Ovary (tissue), 7 donors: ENCODE measurements at regions not wholly inside any gene's neighbourhood (a gene's known extent, or its start where the extent isn't known, plus 50 kb on each side); places are given as distances from the start of the nearest gene placed in this dataset.

Experiments used
- DNase-seq, 5 donors: peaks; one replicate each; pipeline ENCODE4 v3.0.0-alpha.2; 2019 to 2020
- H3K27ac ChIP-seq, 2 donors: fragments of 200-600 bp; one replicate each; pipeline versions ENCODE4 v1.5.1 to v1.8.0; 2019 to 2022
- H3K27me3 ChIP-seq: fragments of 200-600 bp; one replicate; pipeline ENCODE4 v1.8.0; 2022
- H3K36me3 ChIP-seq: fragments of 200-600 bp; sonication (generic); one replicate; pipeline ENCODE4 v1.5.1; 2019
- H3K4me1 ChIP-seq: one replicate; pipeline ENCODE4 v1.8.1; 2013; ENCODE audit warnings: mild to moderate bottlenecking, moderate library complexity; ENCODE audit not compliant: insufficient read depth
- H3K4me3 ChIP-seq: fragments of 200-600 bp; sonication (generic); one replicate; pipeline ENCODE4 v1.5.1; 2017
- H3K9me3 ChIP-seq, 2 donors: fragments of 200-600 bp in 1 of 2; sonication (generic) in 1 of 2; one replicate each; pipeline versions ENCODE4 v1.5.1 to v1.8.1; 2013 to 2019; ENCODE audit warnings: mild to moderate bottlenecking in 1 of 2, moderate library complexity in 1 of 2
- EP300 ChIP-seq: sonication (generic); formaldehyde crosslinking; IDR thresholded peaks from one replicate; pipeline ENCODE4 v1.6.1; 2017; ENCODE audit warnings: antibody characterized with exemption
- POLR2A ChIP-seq: fragments of 450-650 bp; IDR thresholded peaks from one replicate; pipeline ENCODE4 v1.6.1; 2017; ENCODE audit warnings: antibody characterized with exemption, mild to moderate bottlenecking, moderate library complexity
- WGBS, 3 donors: extraction: QIAGEN DNeasy Blood & Tissue Kit in 1 of 3; methylation state at CpG; one replicate each; pipeline versions ENCODE4 v1.1.5 to v1.1.7; 2013 to 2017; 5-methylcytosine and 5-hydroxymethylcytosine counted together
- intact Hi-C, 4 donors: fragments of 100-400 bp; cut with DNase I; formaldehyde crosslinking; loops; one replicate each; pipeline versions ENCODE4 v1.11.0 to v1.15.1; 2022 to 2023
- TF ChIP-seq, protein P1 (sequence below), 3 donors: fragments of 450-650 bp in 2 of 3; fragments of 200-600 bp in 1 of 3; IDR thresholded peaks; one replicate each; pipeline versions ENCODE4 v1.5.1 to v1.8.0; 2016 to 2022; ENCODE audit warnings: antibody characterized with exemption in 3 of 3, mild to moderate bottlenecking in 1 of 3
- donor health status: DM: no; HTN: no; CAD: no; lungs with moderate emphysema.
- donor health status: DM: no; HTN: no; CAD: no.
- donor health status: Bipolar disorder and iron deficiency.
- donor health status: DM: no; HTN: no; CAD: no.
- donor health status: DM: yes; HTN: yes; CAD: no.

DNA sequence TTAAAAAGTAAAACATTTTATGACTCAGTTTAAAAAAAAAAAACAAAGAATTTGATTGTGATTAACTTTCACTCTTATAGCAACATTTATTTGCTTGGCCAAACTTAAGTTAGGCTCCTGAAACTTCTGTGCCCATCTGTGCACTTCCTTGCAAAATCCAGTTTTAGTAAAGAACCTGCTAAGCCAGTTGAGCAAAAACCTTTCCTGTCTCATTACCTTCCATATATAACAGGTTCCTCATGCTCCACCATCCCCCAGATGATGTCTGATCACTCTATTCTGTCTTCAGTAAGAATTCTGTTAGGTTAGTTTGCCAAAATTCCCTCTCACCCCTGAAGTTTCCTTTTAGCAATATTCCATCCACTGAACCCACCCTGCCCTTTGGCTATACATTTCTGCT, 1200.5 kb downstream of the C4orf33 start:
- intact Hi-C loops = no loop called here
- Histone ChIP-seq H3K4me3 (no peak overlapping the region), H3K9me3 (no peaks in the 10 kb centered on the region), H3K4me1 (no peaks in the 10 kb centered on the region), H3K36me3 (no peaks in the 10 kb centered on the region), H3K27me3 (no peaks in the 10 kb centered on the region), H3K27ac (no peak overlapping the region)
- no peak for DNase-seq
- TF ChIP-seq, protein P1, sequence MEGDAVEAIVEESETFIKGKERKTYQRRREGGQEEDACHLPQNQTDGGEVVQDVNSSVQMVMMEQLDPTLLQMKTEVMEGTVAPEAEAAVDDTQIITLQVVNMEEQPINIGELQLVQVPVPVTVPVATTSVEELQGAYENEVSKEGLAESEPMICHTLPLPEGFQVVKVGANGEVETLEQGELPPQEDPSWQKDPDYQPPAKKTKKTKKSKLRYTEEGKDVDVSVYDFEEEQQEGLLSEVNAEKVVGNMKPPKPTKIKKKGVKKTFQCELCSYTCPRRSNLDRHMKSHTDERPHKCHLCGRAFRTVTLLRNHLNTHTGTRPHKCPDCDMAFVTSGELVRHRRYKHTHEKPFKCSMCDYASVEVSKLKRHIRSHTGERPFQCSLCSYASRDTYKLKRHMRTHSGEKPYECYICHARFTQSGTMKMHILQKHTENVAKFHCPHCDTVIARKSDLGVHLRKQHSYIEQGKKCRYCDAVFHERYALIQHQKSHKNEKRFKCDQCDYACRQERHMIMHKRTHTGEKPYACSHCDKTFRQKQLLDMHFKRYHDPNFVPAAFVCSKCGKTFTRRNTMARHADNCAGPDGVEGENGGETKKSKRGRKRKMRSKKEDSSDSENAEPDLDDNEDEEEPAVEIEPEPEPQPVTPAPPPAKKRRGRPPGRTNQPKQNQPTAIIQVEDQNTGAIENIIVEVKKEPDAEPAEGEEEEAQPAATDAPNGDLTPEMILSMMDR (IDR thresholded peaks at IDR 0.05) = no peak
- TF ChIP-seq POLR2A = no peak
- no peak for TF ChIP-seq EP300

DNA sequence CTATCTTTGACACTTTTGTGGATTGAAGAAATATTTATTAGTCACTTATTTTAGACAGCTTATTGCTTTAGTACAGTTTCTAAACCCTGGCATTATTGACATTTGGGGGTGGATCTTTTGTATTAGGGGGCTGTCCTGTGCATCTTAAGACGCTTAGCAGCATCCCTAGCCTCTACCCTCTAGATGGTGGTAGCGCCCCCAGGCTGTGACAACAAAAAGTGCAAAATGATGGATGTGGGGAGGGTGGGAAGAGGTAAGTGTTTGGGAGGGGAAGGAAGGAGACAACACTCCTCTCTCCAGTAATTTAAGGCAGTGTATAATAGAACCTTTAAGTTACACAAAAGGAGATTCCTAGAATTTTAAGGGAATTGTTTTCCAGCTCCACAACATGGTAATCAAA, 1210.6 kb downstream of the C4orf33 start:
- no peak overlapping the region for H3K27ac ChIP-seq
- 55 to 63% (median 58%) methylated on average over 2 of the region's 2 CpGs for WGBS, 3 donors
- intact Hi-C loops = no loop called here
- TF ChIP-seq POLR2A (no peak), EP300 (no peak)
- TF ChIP-seq, protein P1 (IDR thresholded peaks at IDR 0.05) = no peak
- no peaks in the 10 kb centered on the region for H3K36me3 ChIP-seq
- no peaks in the 10 kb centered on the region for H3K9me3 ChIP-seq
- no peak for DNase-seq
- no peak overlapping the region for H3K4me3 ChIP-seq
- no peaks in the 10 kb centered on the region for H3K27me3 ChIP-seq
- no peaks in the 10 kb centered on the region for H3K4me1 ChIP-seq

DNA sequence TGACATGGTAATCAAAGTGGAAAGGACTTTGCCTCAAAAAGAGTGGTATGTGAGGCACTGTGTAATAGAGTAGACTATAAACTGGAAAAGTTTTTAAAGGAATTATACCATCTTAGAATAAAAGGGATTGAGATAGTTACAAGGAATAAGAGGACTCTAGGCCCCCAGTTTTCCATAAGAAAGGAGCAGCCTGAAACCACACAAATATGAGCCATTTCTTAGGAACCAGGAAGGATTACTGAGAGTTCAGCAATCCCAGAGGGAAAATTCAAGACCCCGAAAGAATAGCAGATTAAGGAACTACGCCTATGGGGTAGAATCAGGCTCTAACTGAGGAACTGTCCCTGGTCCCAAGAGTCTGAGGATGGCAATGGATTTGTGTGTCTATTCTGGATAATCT, 1213.3 kb downstream of the C4orf33 start:
- DNase-seq = no peak
- intact Hi-C loops = no loop called here
- Histone ChIP-seq H3K36me3 (no peaks in the 10 kb centered on the region), H3K4me3 (no peak overlapping the region), H3K9me3 (no peaks in the 10 kb centered on the region), H3K27ac (no peak overlapping the region), H3K4me1 (no peaks in the 10 kb centered on the region), H3K27me3 (no peaks in the 10 kb centered on the region)
- WGBS, 3 donors = 86 to 94% (median 90%) methylated on average over 2 of the region's 2 CpGs
- TF ChIP-seq, protein P1 (IDR thresholded peaks at IDR 0.05) = no peak
- TF ChIP-seq POLR2A = no peak
- no peak for TF ChIP-seq EP300

DNA sequence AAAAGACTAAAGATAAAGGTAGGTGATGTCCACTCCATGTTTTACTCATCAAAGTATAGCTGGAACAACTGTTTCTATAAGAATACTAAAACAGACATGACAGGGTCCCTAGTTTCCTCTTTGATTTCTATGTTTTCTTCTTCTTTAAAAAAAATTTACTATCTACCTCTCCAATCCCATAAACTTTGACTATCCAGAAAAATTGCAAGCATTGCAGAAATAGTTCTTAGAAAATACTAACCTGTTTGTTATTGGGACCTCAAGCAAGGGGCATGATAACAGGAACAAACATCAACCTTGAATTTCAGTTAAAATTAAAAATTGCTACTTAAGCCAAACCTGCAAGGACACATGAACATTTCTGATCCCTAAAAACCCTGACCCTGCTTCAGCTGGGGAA, 1226.5 kb downstream of the C4orf33 start:
- TF ChIP-seq EP300 = no peak
- no peak for TF ChIP-seq POLR2A
- TF ChIP-seq, protein P1 (IDR thresholded peaks at IDR 0.05) = no peak
- Histone ChIP-seq H3K27ac (no peak overlapping the region), H3K4me3 (no peak overlapping the region), H3K9me3 (no peaks in the 10 kb centered on the region), H3K4me1 (no peaks in the 10 kb centered on the region), H3K27me3 (no peaks in the 10 kb centered on the region), H3K36me3 (no peaks in the 10 kb centered on the region)
- no peak for DNase-seq
- intact Hi-C loops = no loop called here

DNA sequence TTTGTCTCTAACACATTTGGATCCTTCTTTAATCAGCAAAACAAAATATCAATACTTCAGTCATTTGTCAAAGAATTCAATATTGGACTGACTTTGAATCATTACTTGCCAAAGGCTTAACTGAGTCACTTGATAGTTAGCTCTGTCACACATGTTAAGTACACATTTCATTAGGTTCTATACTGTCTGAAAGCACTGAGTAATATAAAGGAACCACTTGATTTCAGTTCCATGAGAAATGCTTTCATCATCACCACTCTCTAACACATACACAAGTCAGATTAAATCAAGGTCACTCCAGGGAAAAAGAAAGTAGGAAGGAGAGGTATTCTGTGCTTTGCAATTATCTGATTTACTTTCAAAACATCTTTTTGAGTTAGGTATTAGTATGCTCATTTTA, 1233.1 kb downstream of the C4orf33 start:
- no peak for DNase-seq
- Histone ChIP-seq H3K27me3 (no peaks in the 10 kb centered on the region), H3K4me3 (no peak overlapping the region), H3K4me1 (no peaks in the 10 kb centered on the region), H3K27ac (no peak overlapping the region), H3K36me3 (no peaks in the 10 kb centered on the region), H3K9me3 (no peaks in the 10 kb centered on the region)
- intact Hi-C loops = no loop called here
- TF ChIP-seq POLR2A (no peak), EP300 (no peak)
- TF ChIP-seq, protein P1 (IDR thresholded peaks at IDR 0.05) = no peak
